PC-9 (cell line): ENCODE measurements at regions not wholly inside any gene's neighbourhood (a gene's known extent, or its start where the extent isn't known, plus 50 kb on each side); places are given as distances from the start of the nearest gene placed in this dataset.
"Not testable (repeated sequence)": the region's sequence is repeated elsewhere in the genome, so short reads cannot be mapped to it uniquely, and the experiment has no call there.

ENCODE experiments used
- BruUV-seq: library from RNA; stranded (reverse); fragments of 400-500 nt; replicated peaks from 2 replicates; lab custom pipeline; 2021; lab: Mats Ljungman, UMichigan
- CTCF ChIA-PET: fragments of 300-600 bp; sonication (Branson Sonifier 250); formaldehyde crosslinking; loops from one replicate; lab custom pipeline; 2022; ENCODE audit warnings: antibody characterized with exemption; lab: Charles Lee
- POLR2A ChIA-PET: fragments of 300-600 bp; sonication (Branson Sonifier 250); formaldehyde crosslinking; loops from one replicate; lab custom pipeline; 2022; ENCODE audit warnings: antibody characterized with exemption; ENCODE audit not compliant: unreplicated experiment; lab: Charles Lee
- DNase-seq, 2 experiments: peaks; one replicate each; pipeline versions ENCODE4 v3.0.0 to v3.0.0-alpha.2; 2015 to 2022; ENCODE audit warnings: mixed read lengths in 1 of 2
- H2AFZ ChIP-seq: fragments of 200-600 bp; sonication (generic); 2 replicates; pipeline ENCODE4 v1.8.1; 2017; ENCODE audit warnings: antibody characterized with exemption
- H3F3A ChIP-seq: fragments of 200-600 bp; sonication (generic); 2 replicates; pipeline ENCODE4 v1.8.1; 2017; ENCODE audit warnings: antibody characterized with exemption, mild to moderate bottlenecking, low read depth; ENCODE audit not compliant: insufficient read depth
- H3K27ac ChIP-seq: fragments of 200-600 bp; sonication (generic); 2 replicates; pipeline ENCODE4 v1.6.1; 2016; ENCODE audit warnings: mixed run types
- H3K27me3 ChIP-seq: fragments of 200-600 bp; sonication (generic); 2 replicates; pipeline ENCODE4 v1.6.1; 2016; ENCODE audit warnings: low read depth, mixed run types; ENCODE audit not compliant: insufficient read depth
- H3K36me3 ChIP-seq: fragments of 200-600 bp; sonication (generic); 2 replicates; pipeline ENCODE4 v1.6.1; 2016; ENCODE audit warnings: low read depth, mixed run types
- H3K4me1 ChIP-seq: fragments of 200-600 bp; sonication (generic); replicated peaks from 2 replicates; pipeline ENCODE4 v1.6.1; 2016; ENCODE audit warnings: mixed run types; ENCODE audit not compliant: insufficient read depth
- H3K4me2 ChIP-seq: fragments of 200-600 bp; sonication (generic); 2 replicates; pipeline ENCODE4 v1.6.1; 2017; ENCODE audit warnings: mixed run types
- H3K4me3 ChIP-seq: fragments of 200-600 bp; sonication (generic); 2 replicates; pipeline ENCODE4 v1.6.1; 2016; ENCODE audit warnings: mixed run types
- H3K79me2 ChIP-seq: fragments of 200-600 bp; sonication (generic); 2 replicates; pipeline ENCODE4 v1.6.1; 2017; ENCODE audit warnings: low read depth, mixed run types
- H3K9me2 ChIP-seq: fragments of 200-600 bp; sonication (generic); 2 replicates; pipeline ENCODE4 v1.8.1; 2017; ENCODE audit warnings: mild to moderate bottlenecking; ENCODE audit not compliant: insufficient read depth
- H3K9me3 ChIP-seq: fragments of 200-600 bp; sonication (generic); 2 replicates; pipeline ENCODE4 v1.8.1; 2016; ENCODE audit warnings: low read depth; ENCODE audit not compliant: insufficient read depth
- H4K20me1 ChIP-seq: fragments of 200-600 bp; sonication (generic); 2 replicates; pipeline ENCODE4 v1.8.1; 2017; ENCODE audit not compliant: insufficient read depth
- CTCF ChIP-seq: fragments of 200-600 bp; sonication (generic); conservative IDR thresholded peaks from 2 replicates; pipeline ENCODE4 v1.6.1; 2017; ENCODE audit warnings: mixed run types, antibody characterized with exemption, mild to moderate bottlenecking, moderate library complexity
- EZH2 ChIP-seq: fragments of 200-600 bp; sonication (generic); IDR thresholded peaks from 2 replicates; pipeline ENCODE4 v1.8.0; 2017; ENCODE audit warnings: antibody characterized with exemption, low read depth
- intact Hi-C: fragments of 100-400 bp; cut with micrococcal nuclease; formaldehyde crosslinking; loops from one replicate; pipeline ENCODE4 v1.10.0; 2022; ENCODE audit not compliant: unreplicated experiment

DNA sequence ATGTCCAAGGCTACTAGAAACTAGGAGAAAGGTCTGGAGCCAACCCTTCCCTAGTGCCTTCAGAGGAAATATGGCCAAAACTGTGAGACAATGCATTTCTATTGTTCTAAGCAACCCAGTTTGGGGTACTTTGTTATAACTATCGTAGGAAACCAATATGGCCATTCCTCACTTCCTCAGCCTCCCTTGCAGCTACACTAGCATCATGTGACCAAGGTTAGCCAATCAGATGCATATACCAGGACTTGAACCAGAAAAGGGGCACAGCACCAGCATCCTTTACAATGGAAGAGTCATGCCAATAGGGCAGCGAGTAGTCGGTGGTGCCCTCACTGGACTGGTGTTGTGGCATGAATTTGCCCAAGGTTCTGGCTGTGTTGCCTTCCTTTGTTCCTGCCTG is 464.0 kb downstream of the TMEM114 start:
- H3K9me2 ChIP-seq: no peaks in the 10 kb centered on the region
- no peaks in the 10 kb centered on the region for H3K27me3 ChIP-seq
- H3K4me2 ChIP-seq: no peak overlapping the region
- ChIA-PET CTCF (no interaction called here), POLR2A (no interaction called here)
- H2AFZ ChIP-seq: no peak overlapping the region
- H3F3A ChIP-seq: no peaks in the 10 kb centered on the region
- H3K27ac ChIP-seq: no peak overlapping the region
- no peak for DNase-seq
- H3K9me3 ChIP-seq: no peaks in the 10 kb centered on the region
- intact Hi-C loops: no loop called here
- no peaks in the 10 kb centered on the region for H3K79me2 ChIP-seq
- H3K36me3 ChIP-seq: no peaks in the 10 kb centered on the region
- H3K4me3 ChIP-seq: no peak overlapping the region
- no TSS peak for BruUV-seq
- no peaks in the 10 kb centered on the region for H3K4me1 ChIP-seq
- no peaks in the 10 kb centered on the region for H4K20me1 ChIP-seq
- TF ChIP-seq EZH2: no peak
- no peak for TF ChIP-seq CTCF

DNA sequence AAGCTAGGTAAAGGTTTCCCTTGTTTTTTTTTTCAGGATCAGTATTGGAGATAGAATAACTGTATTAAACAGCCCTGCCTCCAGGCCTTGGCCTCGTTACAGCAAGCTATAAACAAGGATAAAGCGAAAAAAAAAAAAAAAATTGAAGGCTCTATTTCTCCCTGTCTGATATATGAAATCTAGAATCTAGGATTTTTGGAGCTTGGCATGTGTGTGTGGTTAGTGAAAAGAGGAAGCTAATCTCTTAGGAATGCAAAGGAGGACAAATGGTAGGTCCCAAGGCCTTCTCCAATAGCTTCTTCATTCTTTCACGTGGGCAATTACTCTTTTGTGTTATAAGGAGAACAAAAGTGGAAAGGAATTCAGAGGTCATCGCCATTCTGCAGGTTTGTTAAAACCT is 470.3 kb downstream of the TMEM114 start:
- Histone ChIP-seq H3K27ac (no peak overlapping the region), H3F3A (no peaks in the 10 kb centered on the region), H4K20me1 (no peaks in the 10 kb centered on the region), H3K36me3 (no peaks in the 10 kb centered on the region), H3K4me1 (no peaks in the 10 kb centered on the region), H3K9me3 (no peaks in the 10 kb centered on the region), H3K4me3 (no peak overlapping the region), H3K79me2 (no peaks in the 10 kb centered on the region), H3K9me2 (no peaks in the 10 kb centered on the region), H2AFZ (no peak overlapping the region), H3K4me2 (no peak overlapping the region), H3K27me3 (no peaks in the 10 kb centered on the region)
- CTCF ChIA-PET: no interaction called here
- TF ChIP-seq EZH2: no peak
- no peak for TF ChIP-seq CTCF
- DNase-seq: no peak
- no TSS peak for BruUV-seq
- POLR2A ChIA-PET: no interaction called here
- intact Hi-C loops: no loop called here

- Histone ChIP-seq H2AFZ (no peak overlapping the region), H3K9me3 (no peaks in the 10 kb centered on the region), H3K27ac (no peak overlapping the region), H3K4me2 (no peak overlapping the region), H3K79me2 (no peaks in the 10 kb centered on the region), H3K36me3 (no peaks in the 10 kb centered on the region), H3F3A (no peaks in the 10 kb centered on the region), H3K4me1 (no peaks in the 10 kb centered on the region), H4K20me1 (no peaks in the 10 kb centered on the region), H3K27me3 (no peaks in the 10 kb centered on the region), H3K9me2 (no peaks in the 10 kb centered on the region), H3K4me3 (no peak overlapping the region)
- DNase-seq: no peak
- ChIA-PET CTCF (no interaction called here), POLR2A (no interaction called here)
- intact Hi-C loops: no loop called here
- TF ChIP-seq CTCF (no peak), EZH2 (no peak)
- BruUV-seq: no TSS peak
Measured at GRCh38 chr16:8115814-8116213, 474.5 kb downstream of the TMEM114 start.

- H3F3A ChIP-seq, CTCF ChIA-PET, POLR2A ChIA-PET, H3K27me3 ChIP-seq, H4K20me1 ChIP-seq, BruUV-seq, H3K9me2 ChIP-seq, H3K27ac ChIP-seq, H3K9me3 ChIP-seq, H3K4me3 ChIP-seq, DNase-seq, H3K79me2 ChIP-seq, H3K36me3 ChIP-seq, H2AFZ ChIP-seq, H3K4me2 ChIP-seq, H3K4me1 ChIP-seq, intact Hi-C loops: not testable (repeated sequence)
Measured at GRCh38 chr16:8114941-8115340, 475.4 kb downstream of the TMEM114 start.
